Esophagus muscularis mucosa (tissue), 4 donors: ENCODE measurements at regions not wholly inside any gene's neighbourhood (a gene's known extent, or its start where the extent isn't known, plus 50 kb on each side); places are given as distances from the start of the nearest gene placed in this dataset.

Source experiments
- DNase-seq: peaks from one replicate; pipeline ENCODE4 v3.0.0-alpha.2; 2017; ENCODE audit errors: extremely low spot score
- H3K27ac ChIP-seq, 4 donors: fragments of 200-600 bp; sonication (generic); replicated peaks in 1 of 4; 1 replicate in 3 of 4; 2 replicates in 1 of 4; pipeline ENCODE4 v1.5.1; 2016 to 2019; ENCODE audit warnings: mild to moderate bottlenecking in 1 of 4
- H3K27me3 ChIP-seq, 4 donors: fragments of 200-600 bp; sonication (generic); one replicate each; pipeline versions ENCODE4 v1.5.1 to v1.6.0; 2016 to 2019
- H3K36me3 ChIP-seq, 4 donors: fragments of 200-600 bp; sonication (generic); one replicate each; pipeline ENCODE4 v1.5.1; 2016 to 2019
- H3K4me1 ChIP-seq, 4 donors: fragments of 200-600 bp; sonication (generic); one replicate each; pipeline ENCODE4 v1.5.1; 2016 to 2019
- H3K4me3 ChIP-seq, 4 donors: fragments of 200-600 bp; sonication (generic); 1 replicate in 2 of 4; 2 replicates in 2 of 4; pipeline ENCODE4 v1.5.1; 2016 to 2019; ENCODE audit warnings: mild to moderate bottlenecking in 4 of 4, moderate library complexity in 1 of 4
- H3K9me3 ChIP-seq, 4 donors: fragments of 200-600 bp; sonication (generic); 1 replicate in 3 of 4; 2 replicates in 1 of 4; pipeline ENCODE4 v1.5.1; 2016 to 2019
- CTCF ChIP-seq, 3 experiments: fragments of 200-600 bp in 2 of 3; fragments of 450-650 bp in 1 of 3; sonication (generic) in 2 of 3; IDR thresholded peaks; one replicate each; pipeline ENCODE4 v1.5.1; 2017 to 2019; ENCODE audit warnings: antibody characterized with exemption in 3 of 3, mild to moderate bottlenecking in 2 of 3, moderate library complexity in 1 of 3
- EP300 ChIP-seq: sonication (generic); formaldehyde crosslinking; IDR thresholded peaks from one replicate; pipeline ENCODE4 v1.6.1; 2017; ENCODE audit warnings: antibody characterized with exemption
- POLR2A ChIP-seq: fragments of 450-650 bp; IDR thresholded peaks from one replicate; pipeline ENCODE4 v1.6.1; 2017; ENCODE audit warnings: antibody characterized with exemption, moderate library complexity, mild to moderate bottlenecking, low read depth
- POLR2AphosphoS5 ChIP-seq, 2 donors: sonication (generic); formaldehyde crosslinking; IDR thresholded peaks; one replicate each; pipeline ENCODE4 v1.6.1; 2017; ENCODE audit warnings: antibody characterized with exemption in 2 of 2
- WGBS: methylation state at CpG from one replicate; pipeline ENCODE4 v1.1.5; 2018; 5-methylcytosine and 5-hydroxymethylcytosine counted together
- intact Hi-C: fragments of 100-400 bp; cut with DNase I; formaldehyde crosslinking; loops from one replicate; pipeline ENCODE4 v1.15.1; 2023

- no peak overlapping the region for H3K27ac ChIP-seq
- H3K27me3 ChIP-seq, result no peaks in the 10 kb centered on the region
- H3K4me1 ChIP-seq, result no peaks in the 10 kb centered on the region
- H3K9me3 ChIP-seq, result no peaks in the 10 kb centered on the region
- no peak for DNase-seq
- H3K36me3 ChIP-seq, result no peaks in the 10 kb centered on the region
- no peak overlapping the region for H3K4me3 ChIP-seq
- 50% methylated on average over 4 of the region's 4 CpGs for WGBS
- intact Hi-C loops, result no loop called here
- no peak for TF ChIP-seq POLR2A
- TF ChIP-seq CTCF (IDR thresholded peaks at IDR 0.05), result no peak
- TF ChIP-seq EP300, result no peak
- no peak for TF ChIP-seq POLR2AphosphoS5 (IDR thresholded peaks at IDR 0.05)
These were observed 379.0 kb upstream of the CNR1 start for GRCh38 chr6:88544986-88545612.

GRCh38 chr6:88539295-88539764, 373.2 kb upstream of the CNR1 start:
- no peak for TF ChIP-seq POLR2AphosphoS5 (IDR thresholded peaks at IDR 0.05)
- no peak for TF ChIP-seq POLR2A
- no peak for TF ChIP-seq EP300
- no peak for TF ChIP-seq CTCF (IDR thresholded peaks at IDR 0.05)
- intact Hi-C loops, result no loop called here
- Histone ChIP-seq H3K4me3 (no peak overlapping the region), H3K27ac (no peak overlapping the region), H3K27me3 (no peaks in the 10 kb centered on the region), H3K9me3 (no peaks in the 10 kb centered on the region), H3K4me1 (no peaks in the 10 kb centered on the region), H3K36me3 (no peaks in the 10 kb centered on the region)
- DNase-seq, result no peak
- 45% methylated on average over 4 of the region's 4 CpGs for WGBS

GRCh38 chr6:88538840-88539239, 372.7 kb upstream of the CNR1 start:
- H3K27ac ChIP-seq, result no peak overlapping the region
- TF ChIP-seq EP300 (no peak), CTCF (IDR thresholded peaks at IDR 0.05) (no peak), POLR2A (no peak), POLR2AphosphoS5 (IDR thresholded peaks at IDR 0.05) (no peak)
- 78% methylated on average over 3 of the region's 3 CpGs for whole genome bisulfite sequencing
- H3K36me3 ChIP-seq, result no peaks in the 10 kb centered on the region
- H3K4me3 ChIP-seq, result no peak overlapping the region
- no peaks in the 10 kb centered on the region for H3K4me1 ChIP-seq
- no peaks in the 10 kb centered on the region for H3K27me3 ChIP-seq
- H3K9me3 ChIP-seq, result no peaks in the 10 kb centered on the region
- intact Hi-C loops, result no loop called here
- no peak for DNase-seq

- no peak overlapping the region for H3K4me3 ChIP-seq
- H3K27me3 ChIP-seq, result no peaks in the 10 kb centered on the region
- no peak overlapping the region for H3K27ac ChIP-seq
- no peaks in the 10 kb centered on the region for H3K4me1 ChIP-seq
- TF ChIP-seq POLR2AphosphoS5 (IDR thresholded peaks at IDR 0.05) (no peak), CTCF (IDR thresholded peaks at IDR 0.05) (no peak), POLR2A (no peak), EP300 (no peak)
- WGBS, result 62% methylated on average over 4 of the region's 4 CpGs
- intact Hi-C loops, result no loop called here
- H3K9me3 ChIP-seq, result no peaks in the 10 kb centered on the region
- DNase-seq, result no peak
- no peaks in the 10 kb centered on the region for H3K36me3 ChIP-seq
These were observed 372.1 kb upstream of the CNR1 start for GRCh38 chr6:88538130-88538706.
